HG02642 (cell line): ENCODE measurements at regions not wholly inside any gene's neighbourhood (a gene's known extent, or its start where the extent isn't known, plus 50 kb on each side); places are given as distances from the start of the nearest gene placed in this dataset.

ENCODE experiments used
- ATAC-seq: cut with Tn5 transposase; IDR thresholded peaks from one replicate; pipeline ENCODE4 v1.9.1; 2021; ENCODE audit warnings: mild to moderate bottlenecking; ENCODE audit not compliant: unreplicated experiment, poor library complexity

GRCh38 chr13:21757763-21758162 is 86.9 kb downstream of the FGF9 start:
- ATAC-seq, result no peak

DNA sequence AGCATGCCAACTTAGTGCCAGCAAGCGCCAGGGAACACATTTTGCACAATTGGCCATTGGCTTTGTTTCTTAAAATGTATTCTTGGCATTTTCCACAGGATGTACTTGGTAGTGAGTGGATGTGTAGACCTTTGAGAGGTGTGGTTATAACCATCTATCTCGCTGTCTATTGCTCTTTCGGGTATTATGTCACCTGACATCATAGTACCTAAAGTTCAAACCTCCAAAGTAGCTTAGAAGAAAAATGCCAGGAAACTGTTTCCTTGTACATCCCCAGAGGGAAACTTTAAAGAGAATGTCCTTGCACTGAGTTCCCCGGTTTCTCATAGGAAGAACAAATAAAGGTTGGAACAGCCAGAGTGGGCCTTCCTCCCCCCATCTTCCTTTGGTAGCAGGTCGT is 87.6 kb downstream of the FGF9 start:
- no peak for ATAC-seq

GRCh38 chr13:21759463-21759862 is 88.6 kb downstream of the FGF9 start:
- no peak for ATAC-seq

GRCh38 chr13:21759911-21760310 is 89.0 kb downstream of the FGF9 start:
- ATAC-seq, result no peak

GRCh38 chr13:21761770-21762169 is 90.9 kb downstream of the FGF9 start:
- ATAC-seq, result no peak

GRCh38 chr13:21762512-21762911 is 91.6 kb downstream of the FGF9 start:
- ATAC-seq, result no peak

GRCh38 chr13:21767032-21767431 is 96.2 kb downstream of the FGF9 start:
- ATAC-seq, result no peak

DNA sequence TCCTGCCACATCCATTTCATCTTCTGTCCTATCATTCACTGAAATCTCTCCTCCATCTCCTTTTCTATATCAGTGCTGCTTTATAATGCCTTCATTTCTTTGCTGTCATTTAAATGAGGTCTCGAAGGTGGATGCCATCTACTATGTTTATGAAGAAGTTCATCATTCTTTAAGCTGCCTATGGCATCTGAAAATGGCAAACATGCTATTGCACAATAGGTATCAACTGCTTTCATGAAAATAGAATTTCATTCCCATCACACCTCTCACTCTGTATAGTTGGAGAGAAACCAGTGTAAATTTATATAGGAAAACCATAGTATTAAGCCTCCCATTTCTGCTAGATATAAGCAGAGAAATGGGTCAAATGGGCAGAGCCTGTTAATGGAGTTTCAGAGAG is 100.2 kb downstream of the FGF9 start:
- ATAC-seq, result no peak

- ATAC-seq, result no peak
Measured at GRCh38 chr13:21777166-21777565, 106.3 kb downstream of the FGF9 start.

- ATAC-seq, result no peak
Measured at GRCh38 chr13:21777813-21778212, 106.9 kb downstream of the FGF9 start.

- ATAC-seq, result no peak
Measured at GRCh38 chr13:21782736-21783135, 111.9 kb downstream of the FGF9 start.

- no peak for ATAC-seq
Measured at GRCh38 chr13:21785990-21786389, 115.1 kb downstream of the FGF9 start.

DNA sequence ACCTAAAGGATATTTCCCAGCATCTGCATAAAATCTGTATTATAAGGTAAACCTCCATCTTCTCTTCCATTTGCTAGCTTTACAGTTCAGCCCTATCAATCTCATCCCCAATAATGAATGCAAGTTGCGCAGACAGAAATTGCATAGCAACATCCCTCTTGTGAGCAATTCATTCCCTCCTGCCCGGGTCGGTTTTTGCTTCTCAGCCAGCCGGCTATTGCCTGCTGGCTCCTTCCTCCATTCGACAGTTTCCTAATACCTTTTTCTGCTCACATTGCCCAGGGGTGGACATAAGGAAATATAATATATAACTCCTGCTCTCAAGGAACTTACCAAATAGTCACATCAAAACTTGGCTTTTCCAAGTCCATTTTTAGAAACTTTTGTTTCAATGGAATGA is 125.2 kb downstream of the FGF9 start:
- no peak for ATAC-seq

GRCh38 chr13:21796775-21797514 is 126.1 kb downstream of the FGF9 start:
- ATAC-seq, result no peak

DNA sequence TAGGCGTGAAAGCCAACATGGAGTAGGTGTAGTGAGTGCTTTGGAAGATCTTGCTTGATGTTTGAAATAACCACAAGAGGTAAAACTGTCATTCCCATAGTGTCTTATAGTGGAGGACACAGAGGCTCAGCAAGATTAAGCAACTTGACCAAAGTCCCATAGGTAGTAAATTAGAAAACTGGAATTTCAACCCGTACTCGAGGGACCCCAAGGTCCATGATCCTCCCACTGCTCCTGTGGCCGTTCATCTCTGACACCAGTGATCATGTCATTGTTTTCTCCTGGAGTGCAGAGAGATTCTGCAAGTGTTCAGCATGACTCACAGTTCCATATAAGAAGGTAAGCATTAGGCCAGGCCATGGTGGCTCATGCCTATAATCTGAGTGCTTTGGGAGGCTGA is 126.9 kb downstream of the FGF9 start:
- ATAC-seq, result no peak

- ATAC-seq, result no peak
Measured at GRCh38 chr13:21798181-21798580, 127.3 kb downstream of the FGF9 start.

GRCh38 chr13:21799671-21800070 is 128.8 kb downstream of the FGF9 start:
- no peak for ATAC-seq

GRCh38 chr13:21800837-21801616 is 130.2 kb downstream of the FGF9 start:
- ATAC-seq, result no peak

GRCh38 chr13:21805733-21806132 is 134.9 kb downstream of the FGF9 start:
- ATAC-seq, result no peak

DNA sequence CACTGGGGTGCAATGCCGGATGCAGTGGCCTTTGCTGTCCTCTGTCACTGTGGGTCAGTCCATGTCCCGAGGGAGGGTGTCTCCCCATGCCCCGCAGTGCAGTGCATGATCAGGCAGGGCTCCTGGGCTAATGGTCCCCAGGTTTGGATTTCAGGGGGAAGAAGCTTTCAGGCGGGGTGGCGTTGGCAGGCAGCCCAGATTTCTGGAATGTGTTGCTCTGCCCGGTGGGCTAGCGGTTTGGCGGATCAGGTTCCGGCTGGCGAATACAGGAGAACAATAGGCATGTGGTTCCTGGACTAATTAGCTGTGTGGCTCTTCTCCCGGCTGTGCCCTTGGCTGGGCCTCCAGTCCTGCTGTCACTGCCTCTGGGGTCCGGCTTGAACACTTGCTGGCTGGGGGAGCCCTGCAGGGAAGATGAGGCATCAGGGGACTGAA is 141.3 kb downstream of the FGF9 start:
- ATAC-seq, result no peak

DNA sequence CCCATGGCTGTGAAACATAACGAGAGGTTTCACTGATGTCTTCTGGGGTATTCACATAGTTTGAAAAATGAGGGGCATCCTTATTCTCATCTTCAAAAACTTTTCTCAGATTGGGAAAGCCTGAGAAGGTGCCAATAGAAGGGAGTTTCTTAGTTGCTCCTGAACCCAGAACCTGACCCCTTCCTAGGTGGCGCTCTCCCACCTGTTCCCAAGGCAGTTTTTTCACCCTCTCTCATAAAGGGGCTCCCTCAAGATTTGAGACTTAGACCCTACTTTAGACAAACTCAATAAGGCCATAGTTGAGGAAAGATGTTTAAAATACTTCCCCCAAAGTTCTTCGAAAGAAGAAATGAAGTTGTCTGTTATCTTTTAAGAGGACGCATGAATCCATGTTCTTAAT is 142.2 kb downstream of the FGF9 start:
- ATAC-seq, result no peak

DNA sequence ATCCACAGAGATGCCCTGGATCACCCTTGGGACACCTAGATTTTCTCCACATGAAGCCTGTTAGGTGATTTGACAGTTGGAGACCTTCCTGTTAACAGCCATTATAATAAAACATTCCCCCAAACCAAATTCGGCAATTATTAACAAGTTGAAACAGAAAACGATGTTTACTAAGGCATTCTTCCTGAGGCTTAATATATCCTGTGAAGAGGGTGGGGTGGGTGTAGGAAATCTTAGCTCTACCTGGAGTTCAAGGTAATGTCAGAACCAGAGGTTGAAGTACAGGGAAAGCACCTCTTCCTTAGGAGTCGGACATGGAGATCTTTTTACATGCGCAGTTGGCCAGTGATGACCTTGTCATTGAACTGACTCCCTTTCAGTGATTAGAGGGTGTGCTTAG is 143.0 kb downstream of the FGF9 start:
- ATAC-seq, result no peak
